ENCODE measurements at regions not wholly inside any gene's neighbourhood (a gene's known extent, or its start where the extent isn't known, plus 50 kb on each side); places are given as distances from the start of the nearest gene placed in this dataset.

- DNase-seq (ENCODE audit: low read depth in 2 of 2) = no peak
Measured at GRCh38 chr7:67550801-67551436, 554.3 kb downstream of the TYW1 start.

DNA sequence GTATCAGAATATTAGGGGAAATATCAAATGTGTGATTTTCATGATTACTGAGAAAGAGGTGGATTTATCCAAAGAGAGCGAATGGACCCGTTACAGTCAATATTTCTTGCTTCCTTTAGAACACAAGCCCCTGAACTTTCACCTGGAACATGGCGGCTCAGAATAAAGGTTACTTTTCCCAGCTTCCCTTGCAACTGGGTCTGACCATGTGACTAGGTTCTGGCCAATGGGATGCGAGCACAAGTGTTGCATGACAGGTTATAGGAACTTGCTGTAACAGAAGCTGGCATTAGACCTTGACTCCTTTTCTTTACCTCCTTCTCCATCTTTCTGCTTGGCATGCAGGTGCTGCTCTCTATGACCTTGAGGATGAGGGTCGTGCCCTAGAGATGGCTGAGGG, 556.1 kb downstream of the TYW1 start:
- DNase-seq (ENCODE audit: low read depth in 2 of 2) = no peak

DNA sequence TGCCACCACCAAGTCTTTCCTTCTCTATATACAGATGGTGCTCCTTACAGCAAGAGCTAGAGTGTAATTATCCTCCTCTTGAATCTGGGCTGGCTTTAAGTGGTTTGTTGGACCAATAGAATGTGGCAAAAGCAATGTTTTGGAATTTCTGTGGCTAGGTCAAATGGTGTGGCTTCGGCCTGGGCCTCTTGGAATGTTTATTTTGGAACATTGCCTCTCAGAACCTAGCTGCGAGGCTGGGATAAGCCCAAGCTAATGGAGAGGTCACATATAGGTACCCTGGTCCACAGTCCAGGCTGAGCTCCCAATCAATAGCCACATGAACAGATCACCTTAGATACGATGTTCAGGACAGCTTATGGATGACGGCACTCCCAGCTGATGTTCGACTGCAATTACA, 556.7 kb downstream of the TYW1 start:
- DNase-seq (ENCODE audit: low read depth in 2 of 2) = no peak

DNA sequence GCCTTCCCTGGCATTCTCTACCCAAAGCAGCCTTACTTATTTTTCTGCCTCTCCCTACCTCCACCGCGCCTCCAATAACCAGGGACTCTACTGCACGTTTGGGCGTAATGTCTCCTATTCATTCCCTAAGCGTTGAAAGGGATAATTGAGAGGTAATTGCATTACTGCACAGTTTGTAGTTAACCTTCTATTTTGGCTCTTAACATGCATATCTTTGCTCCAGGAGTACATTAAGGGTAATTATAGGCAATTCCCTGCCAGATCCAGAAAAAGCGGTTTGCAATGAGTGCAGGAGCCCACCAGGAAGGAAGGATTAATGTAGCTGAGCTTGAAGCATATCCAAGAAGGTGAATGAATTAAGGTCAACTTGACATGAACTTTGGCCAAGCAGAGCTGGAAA, 558.4 kb downstream of the TYW1 start:
- no peak for DNase-seq (ENCODE audit: low read depth in 2 of 2)

- no peak for DNase-seq (ENCODE audit: low read depth in 2 of 2)
Measured at GRCh38 chr7:67564959-67565358, 568.3 kb downstream of the TYW1 start.

DNA sequence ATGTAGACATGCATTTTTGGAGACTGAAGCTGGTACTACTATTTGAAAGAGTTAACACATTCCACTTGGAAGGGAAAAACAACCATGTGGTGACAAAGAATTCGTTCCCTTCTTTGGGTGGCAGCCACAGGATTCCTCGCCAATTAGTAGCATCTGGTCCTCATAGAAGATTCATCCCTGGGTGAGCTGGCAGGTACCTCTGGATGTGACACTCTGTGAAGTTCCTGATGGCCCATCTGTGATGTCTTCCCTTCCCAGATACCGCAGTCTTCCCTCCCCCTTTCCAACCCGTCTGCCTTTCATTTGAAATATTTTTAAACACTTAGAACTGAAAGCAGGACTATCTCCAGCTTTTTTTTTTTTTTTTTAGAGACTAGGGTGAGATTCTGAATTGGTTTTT, 569.5 kb downstream of the TYW1 start:
- DNase-seq (ENCODE audit: low read depth in 2 of 2) = no peak

GRCh38 chr7:67571026-67571545, 574.5 kb downstream of the TYW1 start:
- no peak for DNase-seq (ENCODE audit: low read depth in 2 of 2)

GRCh38 chr7:67573639-67574038, 577.0 kb downstream of the TYW1 start:
- no peak for DNase-seq (ENCODE audit: low read depth in 2 of 2)

DNA sequence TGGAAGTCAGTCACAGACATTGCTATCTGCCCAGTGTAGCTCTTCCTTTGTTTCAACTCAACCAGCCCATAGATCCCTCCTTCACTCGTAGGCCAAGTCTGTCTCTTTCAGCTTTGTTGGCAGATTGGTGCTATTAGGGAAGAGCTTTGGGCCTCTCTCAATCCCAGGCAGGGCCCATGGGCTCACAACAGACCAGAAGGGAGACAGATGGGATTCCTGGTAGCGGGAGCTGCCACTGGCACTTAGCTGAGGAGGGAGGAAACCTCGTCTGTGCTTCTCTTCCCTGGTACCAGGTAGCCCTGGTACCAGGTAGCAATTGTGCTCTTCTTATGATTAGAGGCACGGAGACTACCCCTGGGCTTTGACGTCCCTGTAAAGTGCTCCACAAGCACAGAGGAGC, 592.0 kb downstream of the TYW1 start:
- DNase-seq (ENCODE audit: low read depth in 2 of 2) = no peak

DNA sequence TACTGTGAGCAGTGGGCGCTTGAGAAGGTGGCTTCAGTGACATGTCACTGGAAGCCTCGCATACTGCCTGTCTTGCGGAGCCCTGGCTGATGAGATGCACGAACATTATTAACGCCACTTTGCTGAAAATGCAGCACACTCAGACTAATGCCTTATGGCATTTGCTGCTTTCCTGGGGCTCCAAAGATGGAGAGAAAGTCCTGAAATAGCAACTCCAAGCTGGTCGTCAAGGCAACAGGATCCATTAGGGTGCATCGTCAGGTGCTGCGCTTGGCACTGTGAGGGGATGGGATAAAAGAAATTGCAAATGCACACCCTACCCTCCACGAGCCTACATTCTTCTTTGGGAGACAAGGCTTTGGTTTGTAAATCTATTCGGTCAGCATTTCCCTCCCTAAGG, 592.5 kb downstream of the TYW1 start:
- DNase-seq (ENCODE audit: low read depth in 2 of 2) = no peak

DNA sequence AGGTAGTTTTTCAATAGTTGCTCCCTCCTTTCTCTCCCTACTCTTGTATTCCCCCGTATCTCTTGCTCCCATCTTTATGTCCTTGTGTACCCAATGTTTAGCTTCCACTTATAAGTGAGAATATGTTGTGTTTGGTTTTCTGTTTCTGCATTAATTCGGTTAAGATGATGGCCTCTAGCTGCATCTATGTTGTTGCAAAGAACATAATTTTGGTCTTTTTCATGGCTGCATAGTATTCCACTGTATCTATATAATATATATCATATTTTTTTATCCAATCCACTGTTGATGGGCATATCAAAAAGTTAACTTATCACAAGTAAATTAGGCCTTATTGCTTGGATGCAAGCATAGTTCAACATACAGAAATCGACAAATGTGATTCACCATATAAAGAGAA, 594.0 kb downstream of the TYW1 start:
- DNase-seq (ENCODE audit: low read depth in 2 of 2) = no peak

GRCh38 chr7:67593794-67594193, 597.2 kb downstream of the TYW1 start:
- no peak for DNase-seq (ENCODE audit: low read depth in 2 of 2)

- DNase-seq (ENCODE audit: low read depth in 2 of 2) = no peak
Measured at GRCh38 chr7:67595431-67596180, 599.0 kb downstream of the TYW1 start.

DNA sequence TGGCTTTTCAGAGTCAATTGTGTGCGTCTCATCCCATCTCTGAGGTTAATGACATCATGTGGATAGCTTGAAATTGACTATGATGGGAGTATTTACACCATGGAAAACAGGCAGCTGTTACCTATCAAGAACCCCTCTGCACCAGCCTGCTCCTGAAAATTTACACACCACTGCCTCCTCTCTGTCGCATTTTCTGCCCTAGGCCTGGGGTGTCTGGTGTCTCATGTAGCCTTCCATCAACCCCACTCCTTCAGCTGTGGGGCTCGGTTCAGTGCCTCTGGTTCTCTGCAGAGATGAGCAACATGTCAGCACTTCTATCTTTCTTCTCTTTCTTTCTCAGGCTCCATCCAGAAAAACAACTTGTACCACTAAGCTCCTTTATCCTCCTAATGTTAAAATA, 600.5 kb downstream of the TYW1 start:
- no peak for DNase-seq (ENCODE audit: low read depth in 2 of 2)

GRCh38 chr7:67598469-67598868, 601.8 kb downstream of the TYW1 start:
- no peak for DNase-seq (ENCODE audit: low read depth in 2 of 2)

DNA sequence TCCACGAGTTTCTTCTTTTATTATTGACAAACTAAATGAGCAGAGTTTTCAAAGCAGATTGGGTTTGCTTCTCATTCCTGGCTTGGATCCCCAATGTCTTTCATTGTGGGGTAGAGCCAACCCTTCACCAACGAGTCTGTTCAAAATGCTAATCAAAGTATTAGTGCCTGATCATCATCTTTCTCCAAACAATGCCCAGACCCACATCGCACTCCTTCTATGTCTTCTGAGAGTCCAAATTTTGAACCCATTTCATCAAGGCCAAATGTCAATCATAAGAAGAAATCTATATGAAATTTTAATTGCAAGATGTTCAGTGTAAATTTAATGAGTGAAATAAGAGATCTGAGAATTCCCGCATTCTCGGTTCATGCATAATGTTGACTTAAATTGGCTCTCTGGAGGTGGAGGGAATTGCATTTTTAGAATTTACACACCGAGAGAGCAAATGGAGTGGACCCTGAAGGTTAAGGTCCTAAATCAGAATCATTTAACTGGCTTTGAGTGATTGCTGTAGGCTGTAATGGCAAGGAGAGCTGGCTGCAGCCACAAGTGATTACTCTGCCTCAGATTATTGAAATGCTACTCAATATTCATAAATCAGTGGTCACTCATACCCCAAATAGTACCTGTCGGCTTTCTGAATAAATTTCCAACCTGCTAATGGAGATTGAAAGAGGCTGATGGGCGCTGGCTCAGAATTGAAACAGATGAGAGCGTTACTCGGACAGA, 602.9 kb downstream of the TYW1 start:
- no peak for DNase-seq (ENCODE audit: low read depth in 2 of 2)

GRCh38 chr7:67602246-67602887, 605.7 kb downstream of the TYW1 start:
- no peak for DNase-seq (ENCODE audit: low read depth in 2 of 2)

GRCh38 chr7:67604461-67605386, 608.1 kb downstream of the TYW1 start:
- no peak for DNase-seq (ENCODE audit: low read depth in 2 of 2)

DNA sequence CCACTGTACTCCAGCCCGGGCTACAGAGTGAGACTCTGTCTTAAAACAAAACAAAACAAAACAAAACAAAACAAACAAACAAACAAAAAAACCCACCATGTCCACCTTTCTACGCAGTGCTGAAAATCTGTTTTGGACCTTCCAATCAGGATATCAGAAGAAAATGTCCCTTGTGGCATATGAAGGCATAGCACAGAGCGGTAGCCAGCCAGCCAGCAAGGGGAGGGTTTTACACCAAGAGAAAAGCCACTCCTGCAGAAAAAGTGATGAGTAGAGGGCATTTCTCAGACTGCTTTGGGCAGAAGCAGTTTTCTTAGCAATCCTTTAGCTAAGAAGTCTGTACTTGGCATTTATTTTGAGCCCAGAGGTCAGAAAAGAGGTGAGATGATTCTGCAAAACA, 612.2 kb downstream of the TYW1 start:
- no peak for DNase-seq (ENCODE audit: low read depth in 2 of 2)

- no peak for DNase-seq (ENCODE audit: low read depth in 2 of 2)
Measured at GRCh38 chr7:67610897-67611296, 614.3 kb downstream of the TYW1 start.

GRCh38 chr7:67614843-67615242, 618.2 kb downstream of the TYW1 start:
- DNase-seq (ENCODE audit: low read depth in 2 of 2) = no peak
